Hepatocyte (in vitro differentiated cells): ENCODE measurements at regions not wholly inside any gene's neighbourhood (a gene's known extent, or its start where the extent isn't known, plus 50 kb on each side); places are given as distances from the start of the nearest gene placed in this dataset.

Experiments
- EZH2 ChIP-seq: fragments of 200-600 bp; sonication (generic); IDR thresholded peaks from 2 replicates; pipeline ENCODE4 v1.6.1; 2016; ENCODE audit warnings: antibody characterized with exemption, mild to moderate bottlenecking, borderline replicate concordance
- TF ChIP-seq, protein P1 (sequence below): fragments of 200-600 bp; sonication (generic); IDR thresholded peaks from 2 replicates; pipeline ENCODE4 v1.5.1; 2016; ENCODE audit warnings: antibody characterized with exemption, mild to moderate bottlenecking; ENCODE audit not compliant: poor library complexity

DNA sequence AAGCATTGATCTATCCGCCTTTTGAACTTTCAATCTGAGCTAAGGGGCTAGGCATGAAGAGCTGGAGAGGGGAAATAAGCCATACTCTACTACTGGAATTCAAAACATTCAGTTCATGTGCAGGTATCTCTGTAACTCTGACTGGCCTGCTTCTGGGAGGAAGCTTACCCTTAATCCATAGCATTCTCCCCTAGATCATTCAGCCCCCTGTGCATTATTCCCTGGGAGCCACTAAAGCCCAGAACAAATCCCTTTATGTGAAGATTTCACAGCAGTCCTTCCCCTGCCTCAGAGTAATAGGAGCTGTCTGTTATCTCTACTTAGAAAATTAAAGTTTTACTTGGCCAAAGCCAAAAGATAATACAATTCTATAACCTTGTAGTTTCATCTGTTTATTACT is 300.7 kb downstream of the SEC16B start:
- TF ChIP-seq, protein P1, sequence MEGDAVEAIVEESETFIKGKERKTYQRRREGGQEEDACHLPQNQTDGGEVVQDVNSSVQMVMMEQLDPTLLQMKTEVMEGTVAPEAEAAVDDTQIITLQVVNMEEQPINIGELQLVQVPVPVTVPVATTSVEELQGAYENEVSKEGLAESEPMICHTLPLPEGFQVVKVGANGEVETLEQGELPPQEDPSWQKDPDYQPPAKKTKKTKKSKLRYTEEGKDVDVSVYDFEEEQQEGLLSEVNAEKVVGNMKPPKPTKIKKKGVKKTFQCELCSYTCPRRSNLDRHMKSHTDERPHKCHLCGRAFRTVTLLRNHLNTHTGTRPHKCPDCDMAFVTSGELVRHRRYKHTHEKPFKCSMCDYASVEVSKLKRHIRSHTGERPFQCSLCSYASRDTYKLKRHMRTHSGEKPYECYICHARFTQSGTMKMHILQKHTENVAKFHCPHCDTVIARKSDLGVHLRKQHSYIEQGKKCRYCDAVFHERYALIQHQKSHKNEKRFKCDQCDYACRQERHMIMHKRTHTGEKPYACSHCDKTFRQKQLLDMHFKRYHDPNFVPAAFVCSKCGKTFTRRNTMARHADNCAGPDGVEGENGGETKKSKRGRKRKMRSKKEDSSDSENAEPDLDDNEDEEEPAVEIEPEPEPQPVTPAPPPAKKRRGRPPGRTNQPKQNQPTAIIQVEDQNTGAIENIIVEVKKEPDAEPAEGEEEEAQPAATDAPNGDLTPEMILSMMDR: no peak
- no peak for TF ChIP-seq EZH2
